Adrenal gland (tissue), 9 donors: ENCODE measurements at regions not wholly inside any gene's neighbourhood (a gene's known extent, or its start where the extent isn't known, plus 50 kb on each side); places are given as distances from the start of the nearest gene placed in this dataset.

Source experiments
- DNase-seq, 7 donors: peaks; one replicate each; pipeline ENCODE4 v3.0.0-alpha.2; 2019 to 2020
- H3K27ac ChIP-seq, 5 donors: fragments of 200-600 bp; sonication (generic) in 4 of 5; 1 replicate in 3 of 5; 2 replicates in 2 of 5; pipeline versions ENCODE4 v1.5.1 to v1.8.0; 2016 to 2020; ENCODE audit warnings: mild to moderate bottlenecking in 1 of 5
- H3K27me3 ChIP-seq: fragments of 200-600 bp; 2 replicates; pipeline ENCODE4 v1.8.0; 2021
- H3K36me3 ChIP-seq, 2 donors: fragments of 200-600 bp; replicated peaks in 1 of 2; 1 replicate in 1 of 2; 2 replicates in 1 of 2; pipeline versions ENCODE4 v1.5.1 to v1.8.0; 2018 to 2022
- H3K4me1 ChIP-seq, 2 donors: fragments of 200-600 bp; replicated peaks in 1 of 2; 1 replicate in 1 of 2; 2 replicates in 1 of 2; pipeline versions ENCODE4 v1.5.1 to v1.8.0; 2018 to 2021
- H3K4me3 ChIP-seq, 4 donors: fragments of 200-600 bp; sonication (generic) in 3 of 4; one replicate each; pipeline ENCODE4 v1.5.1; 2016 to 2018
- H3K9me3 ChIP-seq, 3 donors: fragments of 200-600 bp; sonication (generic) in 1 of 3; replicated peaks in 1 of 3; 1 replicate in 2 of 3; 2 replicates in 1 of 3; pipeline versions ENCODE4 v1.5.1 to v1.8.0; 2016 to 2021
- POLR2A ChIP-seq, 2 donors: fragments of 450-650 bp; IDR thresholded peaks; one replicate each; pipeline ENCODE4 v1.6.1; 2017; ENCODE audit warnings: antibody characterized with exemption in 2 of 2, mild to moderate bottlenecking in 2 of 2, moderate library complexity in 1 of 2
- WGBS, 4 donors: extraction: QIAGEN DNeasy Blood & Tissue Kit in 2 of 4; methylation state at CpG; one replicate each; pipeline versions ENCODE4 v1.1.5 to v1.1.7; 2013 to 2017; 5-methylcytosine and 5-hydroxymethylcytosine counted together
- intact Hi-C, 2 donors: fragments of 100-400 bp; cut with DNase I; formaldehyde crosslinking; loops; one replicate each; pipeline versions ENCODE4 v1.14.1 to v1.15.0; 2022 to 2023
- TF ChIP-seq, protein P1 (sequence below), 6 experiments: fragments of 450-650 bp in 4 of 6; fragments of 200-600 bp in 2 of 6; sonication (generic) in 1 of 6; IDR thresholded peaks; 1 replicate in 5 of 6; 2 replicates in 1 of 6; pipeline versions ENCODE4 v1.5.1 to v1.8.0; 2016 to 2021; ENCODE audit warnings: antibody characterized with exemption in 6 of 6, mild to moderate bottlenecking in 2 of 6, moderate library complexity in 1 of 6
- donor health status: healthy with polysubstance abuse.
- donor health status: Bipolar disorder and iron deficiency.
- donor health status: DM: yes; HTN: yes; CAD: no.
- donor health status: DM: no; HTN: no; CAD: no.
- donor health status: DM: no; HTN: no; CAD: no.

DNA sequence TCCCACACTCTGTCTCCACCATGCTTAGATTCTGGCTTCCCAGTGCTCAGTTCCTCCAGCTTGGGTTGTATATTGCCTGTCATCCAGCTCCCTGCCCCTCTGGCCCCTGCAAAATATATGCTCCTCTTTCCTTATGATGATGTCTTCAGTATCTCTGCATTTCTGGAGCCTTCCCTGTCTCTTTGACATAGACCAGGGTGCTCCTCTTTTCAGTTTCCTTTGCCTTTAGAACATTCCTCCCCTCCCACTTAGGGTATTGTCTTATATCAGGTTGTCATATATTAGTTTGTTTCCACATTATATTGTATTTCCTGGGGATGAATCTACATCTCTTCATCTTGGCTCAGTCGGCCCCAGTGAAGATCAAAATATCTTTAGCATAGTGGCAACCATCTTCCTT is 526.4 kb downstream of the MID1IP1 start:
- peaks cover 8% of the 10 kb centered on the region for H3K27me3 ChIP-seq
- H3K36me3 ChIP-seq, result no peaks in the 10 kb centered on the region
- 67 to 87% (median 84%) methylated on average over 1 of the region's 1 CpG for WGBS, 4 donors
- no peak overlapping the region for H3K27ac ChIP-seq
- no peaks in the 10 kb centered on the region for H3K4me1 ChIP-seq
- no peak for TF ChIP-seq POLR2A (IDR thresholded peaks at IDR 0.05)
- TF ChIP-seq, protein P1, sequence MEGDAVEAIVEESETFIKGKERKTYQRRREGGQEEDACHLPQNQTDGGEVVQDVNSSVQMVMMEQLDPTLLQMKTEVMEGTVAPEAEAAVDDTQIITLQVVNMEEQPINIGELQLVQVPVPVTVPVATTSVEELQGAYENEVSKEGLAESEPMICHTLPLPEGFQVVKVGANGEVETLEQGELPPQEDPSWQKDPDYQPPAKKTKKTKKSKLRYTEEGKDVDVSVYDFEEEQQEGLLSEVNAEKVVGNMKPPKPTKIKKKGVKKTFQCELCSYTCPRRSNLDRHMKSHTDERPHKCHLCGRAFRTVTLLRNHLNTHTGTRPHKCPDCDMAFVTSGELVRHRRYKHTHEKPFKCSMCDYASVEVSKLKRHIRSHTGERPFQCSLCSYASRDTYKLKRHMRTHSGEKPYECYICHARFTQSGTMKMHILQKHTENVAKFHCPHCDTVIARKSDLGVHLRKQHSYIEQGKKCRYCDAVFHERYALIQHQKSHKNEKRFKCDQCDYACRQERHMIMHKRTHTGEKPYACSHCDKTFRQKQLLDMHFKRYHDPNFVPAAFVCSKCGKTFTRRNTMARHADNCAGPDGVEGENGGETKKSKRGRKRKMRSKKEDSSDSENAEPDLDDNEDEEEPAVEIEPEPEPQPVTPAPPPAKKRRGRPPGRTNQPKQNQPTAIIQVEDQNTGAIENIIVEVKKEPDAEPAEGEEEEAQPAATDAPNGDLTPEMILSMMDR (IDR thresholded peaks at IDR 0.05), result no peak
- intact Hi-C loops, result no loop called here
- DNase-seq, result no peak
- H3K9me3 ChIP-seq, result no peaks in the 10 kb centered on the region
- H3K4me3 ChIP-seq, result no peak overlapping the region

DNA sequence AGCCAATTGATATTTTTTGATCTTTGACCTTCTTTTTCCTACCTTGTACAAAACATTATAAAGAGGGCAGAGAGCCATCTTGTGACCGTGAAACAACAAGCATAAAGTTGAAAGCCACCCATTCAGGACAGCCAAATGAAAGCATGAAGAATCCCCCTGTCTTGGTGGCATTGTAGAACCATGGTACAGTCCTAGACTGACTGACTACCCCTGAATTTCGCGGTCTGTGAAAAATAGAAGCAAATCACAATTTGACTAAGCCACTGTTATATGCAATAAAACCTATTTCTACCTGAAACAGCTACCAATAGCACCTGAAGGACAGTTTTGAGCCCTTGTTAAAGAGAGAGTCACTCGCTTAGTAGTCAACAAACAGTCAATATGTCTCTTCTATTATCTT is 527.4 kb downstream of the MID1IP1 start:
- H3K27me3 ChIP-seq, result peaks cover 3% of the 10 kb centered on the region
- intact Hi-C loops, result no loop called here
- WGBS, 4 donors, result 72 to 91% (median 86%) methylated on average over 4 of the region's 4 CpGs
- DNase-seq, result no peak
- H3K36me3 ChIP-seq, result no peaks in the 10 kb centered on the region
- H3K4me3 ChIP-seq, result no peak overlapping the region
- no peaks in the 10 kb centered on the region for H3K4me1 ChIP-seq
- no peaks in the 10 kb centered on the region for H3K9me3 ChIP-seq
- no peak for TF ChIP-seq POLR2A (IDR thresholded peaks at IDR 0.05)
- TF ChIP-seq, protein P1 (IDR thresholded peaks at IDR 0.05), result no peak
- no peak overlapping the region for H3K27ac ChIP-seq

DNA sequence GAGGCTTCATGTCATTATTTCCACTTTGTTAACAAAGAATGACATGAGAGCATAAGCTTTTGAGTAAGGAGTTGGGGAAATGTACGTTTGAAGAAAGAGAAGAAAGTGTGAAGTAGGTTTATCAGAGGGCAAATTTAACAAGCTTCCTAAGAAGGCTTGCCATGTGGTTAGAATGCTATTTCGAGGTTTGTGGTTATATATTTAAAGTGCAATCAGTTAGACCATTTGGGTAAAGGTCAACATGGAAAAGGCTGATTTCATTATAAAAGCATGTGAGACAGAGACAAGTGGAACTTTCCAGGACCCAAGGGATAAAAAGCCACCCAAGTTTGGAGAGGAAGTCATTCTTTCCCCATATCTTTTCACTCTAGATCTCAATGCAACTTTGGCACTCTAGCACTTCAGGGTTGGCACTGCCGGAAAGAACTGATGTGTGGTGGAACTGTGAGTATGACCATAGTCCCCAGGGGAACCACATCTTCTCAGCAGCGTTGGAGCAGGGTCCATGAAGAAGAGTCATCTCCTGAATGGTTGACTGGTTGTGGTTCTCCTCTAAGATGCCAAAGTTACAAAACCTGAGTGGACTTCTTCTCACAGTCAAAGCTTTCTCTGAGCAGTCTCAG is 529.9 kb downstream of the MID1IP1 start:
- DNase-seq, result no peak
- TF ChIP-seq, protein P1 (IDR thresholded peaks at IDR 0.05), result no peak
- no peak for TF ChIP-seq POLR2A (IDR thresholded peaks at IDR 0.05)
- no peaks in the 10 kb centered on the region for H3K36me3 ChIP-seq
- no peak overlapping the region for H3K4me3 ChIP-seq
- WGBS, 4 donors, result 56 to 70% (median 66%) methylated on average over 4 of the region's 4 CpGs
- H3K4me1 ChIP-seq, result no peaks in the 10 kb centered on the region
- intact Hi-C loops, result no loop called here
- no peak overlapping the region for H3K27ac ChIP-seq
- no peaks in the 10 kb centered on the region for H3K9me3 ChIP-seq
- peaks cover 3% of the 10 kb centered on the region for H3K27me3 ChIP-seq

DNA sequence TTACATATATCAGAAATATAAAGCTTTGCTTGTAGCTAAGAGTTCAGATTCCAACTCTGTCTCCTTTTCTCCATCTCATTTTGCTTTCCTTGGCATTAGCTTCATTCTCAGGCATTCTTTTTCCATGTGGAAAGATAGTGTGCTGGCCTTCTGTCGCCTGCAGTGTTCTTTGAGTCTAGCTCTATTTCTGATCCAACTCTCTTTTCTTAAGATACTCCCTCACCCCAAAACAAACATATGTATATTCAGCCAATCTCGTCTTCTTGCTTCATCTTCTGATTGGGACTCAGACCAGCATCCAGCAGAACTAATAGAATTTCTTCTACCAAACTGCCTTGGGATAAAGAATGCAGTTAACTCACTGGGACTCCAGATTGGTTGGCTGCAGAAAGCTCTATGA is 532.2 kb downstream of the MID1IP1 start:
- Histone ChIP-seq H3K27me3 (peaks cover 3% of the 10 kb centered on the region), H3K4me3 (no peak overlapping the region), H3K36me3 (no peaks in the 10 kb centered on the region), H3K9me3 (no peaks in the 10 kb centered on the region), H3K27ac (no peak overlapping the region), H3K4me1 (no peaks in the 10 kb centered on the region)
- DNase-seq, result no peak
- no peak for TF ChIP-seq POLR2A (IDR thresholded peaks at IDR 0.05)
- TF ChIP-seq, protein P1 (IDR thresholded peaks at IDR 0.05), result no peak
- intact Hi-C loops, result no loop called here
- 55 to 87% (median 75%) methylated on average over 2 of the region's 2 CpGs for WGBS, 4 donors
